GM12874 (cell line): ENCODE measurements at regions not wholly inside any gene's neighbourhood (a gene's known extent, or its start where the extent isn't known, plus 50 kb on each side); places are given as distances from the start of the nearest gene placed in this dataset.

Experiments used
- TF ChIP-seq, protein P1 (sequence below): IDR thresholded peaks from 2 replicates; pipeline ENCODE4 v1.5.1; 2011; ENCODE audit warnings: low read depth, mild to moderate bottlenecking, control low read depth, low read length, moderate library complexity; ENCODE audit not compliant: insufficient read depth

DNA sequence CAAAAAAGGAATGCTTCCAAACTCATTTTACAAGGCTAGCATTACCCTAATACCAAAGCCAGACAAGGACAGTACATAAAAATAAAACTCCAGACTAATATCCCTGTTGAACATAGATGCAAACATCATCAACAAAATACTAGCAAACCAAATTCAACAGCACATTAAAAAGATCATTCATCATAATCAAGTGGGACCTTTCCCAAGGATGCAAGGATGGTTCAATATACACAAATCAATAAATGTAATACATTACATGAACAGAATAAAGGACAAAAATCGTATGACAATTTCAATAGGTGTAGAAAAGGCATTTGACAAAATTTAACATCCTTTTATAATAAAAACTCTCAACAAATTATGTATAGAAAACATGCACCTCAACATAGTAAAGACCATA lies 66.6 kb upstream of the CNR1 start:
- TF ChIP-seq, protein P1, sequence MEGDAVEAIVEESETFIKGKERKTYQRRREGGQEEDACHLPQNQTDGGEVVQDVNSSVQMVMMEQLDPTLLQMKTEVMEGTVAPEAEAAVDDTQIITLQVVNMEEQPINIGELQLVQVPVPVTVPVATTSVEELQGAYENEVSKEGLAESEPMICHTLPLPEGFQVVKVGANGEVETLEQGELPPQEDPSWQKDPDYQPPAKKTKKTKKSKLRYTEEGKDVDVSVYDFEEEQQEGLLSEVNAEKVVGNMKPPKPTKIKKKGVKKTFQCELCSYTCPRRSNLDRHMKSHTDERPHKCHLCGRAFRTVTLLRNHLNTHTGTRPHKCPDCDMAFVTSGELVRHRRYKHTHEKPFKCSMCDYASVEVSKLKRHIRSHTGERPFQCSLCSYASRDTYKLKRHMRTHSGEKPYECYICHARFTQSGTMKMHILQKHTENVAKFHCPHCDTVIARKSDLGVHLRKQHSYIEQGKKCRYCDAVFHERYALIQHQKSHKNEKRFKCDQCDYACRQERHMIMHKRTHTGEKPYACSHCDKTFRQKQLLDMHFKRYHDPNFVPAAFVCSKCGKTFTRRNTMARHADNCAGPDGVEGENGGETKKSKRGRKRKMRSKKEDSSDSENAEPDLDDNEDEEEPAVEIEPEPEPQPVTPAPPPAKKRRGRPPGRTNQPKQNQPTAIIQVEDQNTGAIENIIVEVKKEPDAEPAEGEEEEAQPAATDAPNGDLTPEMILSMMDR = no peak

DNA sequence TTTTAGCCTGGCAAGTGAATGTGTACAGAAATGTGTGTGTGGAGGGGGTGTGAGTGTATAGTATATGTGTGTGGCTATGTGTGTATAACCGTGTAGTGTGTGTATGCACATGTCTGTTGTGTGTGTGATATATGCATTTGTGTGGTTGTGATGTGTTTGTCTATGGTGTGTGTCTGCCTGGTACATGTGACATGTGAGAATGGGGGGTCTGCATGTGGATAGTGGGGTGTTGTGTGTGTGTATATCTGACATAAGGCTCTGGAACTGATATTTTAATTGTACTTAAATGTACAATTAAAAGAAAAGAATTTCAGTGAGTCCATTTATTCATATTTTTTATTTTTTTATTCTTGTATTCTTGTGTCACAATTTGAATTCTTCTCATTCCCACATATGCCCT lies 57.2 kb upstream of the CNR1 start:
- TF ChIP-seq, protein P1 = no peak

GRCh38 chr6:88220493-88220892 lies 54.3 kb upstream of the CNR1 start:
- TF ChIP-seq, protein P1 = no peak

DNA sequence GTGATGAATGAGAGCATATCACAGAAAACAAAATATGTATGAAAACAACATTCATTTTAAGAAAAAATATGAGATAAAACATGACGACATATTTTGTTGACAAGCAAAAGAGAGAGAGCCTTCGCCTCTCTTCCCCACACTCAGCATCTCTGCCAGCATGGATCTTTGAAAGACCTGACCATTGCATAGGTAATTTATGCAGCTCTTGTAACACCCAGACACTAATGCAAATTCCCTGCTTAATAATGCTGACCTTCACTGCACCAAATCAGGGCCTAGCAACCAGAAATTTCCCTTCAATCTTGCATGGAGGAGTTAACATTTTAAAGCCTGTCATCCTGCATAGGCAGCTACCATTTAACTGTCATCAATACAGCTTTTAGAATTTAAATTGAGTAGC lies 50.0 kb upstream of the CNR1 start:
- TF ChIP-seq, protein P1 = no peak
